Neuron (in vitro differentiated cells): ENCODE measurements at regions not wholly inside any gene's neighbourhood (a gene's known extent, or its start where the extent isn't known, plus 50 kb on each side); places are given as distances from the start of the nearest gene placed in this dataset.

ENCODE experiments used
- H2AFZ ChIP-seq: one replicate; pipeline ENCODE4 v1.6.1; 2013; ENCODE audit warnings: low read depth, mild to moderate bottlenecking, inconsistent platforms, low read length, moderate library complexity
- H3K27me3 ChIP-seq: one replicate; pipeline ENCODE4 v1.6.1; 2013; ENCODE audit warnings: low read length; ENCODE audit not compliant: insufficient read depth
- H3K36me3 ChIP-seq: one replicate; pipeline ENCODE4 v1.6.1; 2013; ENCODE audit warnings: low read length; ENCODE audit not compliant: insufficient read depth
- H3K4me1 ChIP-seq: one replicate; pipeline ENCODE4 v1.6.1; 2013; ENCODE audit warnings: low read length; ENCODE audit not compliant: insufficient read depth
- H3K4me3 ChIP-seq: 2 replicates; pipeline ENCODE4 v1.5.1; 2013; ENCODE audit warnings: mild to moderate bottlenecking, low read length, moderate library complexity
- H3K9me3 ChIP-seq: one replicate; pipeline ENCODE4 v1.6.1; 2013; ENCODE audit warnings: low read length

DNA sequence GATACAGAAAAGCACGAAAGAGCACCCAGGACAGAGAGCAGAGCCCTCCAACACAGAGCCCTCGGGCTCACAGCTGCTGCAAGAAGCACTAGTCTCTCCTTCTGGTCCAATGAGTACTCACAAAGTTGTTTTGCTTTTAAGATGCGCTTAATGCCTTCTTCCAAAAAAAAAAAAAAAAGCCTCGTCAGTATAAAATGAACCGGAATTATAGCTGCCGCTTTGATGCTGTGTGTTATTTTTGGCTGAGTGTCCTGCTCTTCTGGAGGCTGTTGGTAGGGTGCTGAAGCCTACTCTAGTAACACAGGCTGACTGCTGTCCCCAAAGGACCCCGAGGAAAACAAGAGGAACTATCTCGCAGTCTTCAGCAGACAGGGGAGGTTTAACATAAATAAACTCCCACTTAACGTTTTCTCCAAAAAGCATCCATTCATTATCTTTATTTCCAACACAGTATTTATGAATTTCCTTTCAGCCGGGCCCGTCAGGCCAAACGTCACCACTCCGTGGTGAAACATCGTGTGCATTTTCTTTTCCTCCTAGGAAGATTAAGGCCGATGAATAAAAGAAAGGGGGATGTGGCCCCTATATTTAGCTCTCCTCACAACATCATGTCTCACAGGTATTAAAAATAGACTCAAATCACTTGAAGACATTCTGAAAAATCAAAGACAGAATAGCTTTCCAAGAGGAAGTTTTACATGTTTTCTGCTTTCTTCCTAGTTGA is 213.7 kb upstream of the PPARGC1A start:
- Histone ChIP-seq H3K36me3 (no peaks in the 10 kb centered on the region), H3K4me1 (no peaks in the 10 kb centered on the region), H3K27me3 (no peaks in the 10 kb centered on the region), H3K4me3 (no peak overlapping the region), H3K9me3 (no peaks in the 10 kb centered on the region), H2AFZ (no peak overlapping the region)

DNA sequence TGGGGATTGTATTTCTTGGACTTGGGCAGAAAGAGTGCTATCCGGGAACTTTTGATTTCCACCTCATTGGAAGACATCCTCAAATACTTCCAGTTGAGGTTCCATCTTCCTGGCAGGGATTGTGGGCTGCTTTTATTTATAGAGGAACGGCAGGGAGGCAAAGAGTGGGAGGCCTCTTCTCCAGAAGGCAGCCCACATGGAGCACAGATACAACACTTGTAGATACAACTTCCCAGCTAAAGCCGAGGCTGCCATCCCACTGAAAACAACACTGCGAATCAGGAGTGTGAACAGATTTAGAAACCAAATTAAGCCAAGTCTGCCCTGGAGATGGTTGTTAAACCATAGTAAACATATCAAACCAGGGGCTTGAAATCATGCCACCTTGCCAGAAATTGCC is 212.8 kb upstream of the PPARGC1A start:
- Histone ChIP-seq H3K4me1 (no peaks in the 10 kb centered on the region), H3K9me3 (no peaks in the 10 kb centered on the region), H3K27me3 (no peaks in the 10 kb centered on the region), H3K36me3 (no peaks in the 10 kb centered on the region), H3K4me3 (no peak overlapping the region), H2AFZ (no peak overlapping the region)

DNA sequence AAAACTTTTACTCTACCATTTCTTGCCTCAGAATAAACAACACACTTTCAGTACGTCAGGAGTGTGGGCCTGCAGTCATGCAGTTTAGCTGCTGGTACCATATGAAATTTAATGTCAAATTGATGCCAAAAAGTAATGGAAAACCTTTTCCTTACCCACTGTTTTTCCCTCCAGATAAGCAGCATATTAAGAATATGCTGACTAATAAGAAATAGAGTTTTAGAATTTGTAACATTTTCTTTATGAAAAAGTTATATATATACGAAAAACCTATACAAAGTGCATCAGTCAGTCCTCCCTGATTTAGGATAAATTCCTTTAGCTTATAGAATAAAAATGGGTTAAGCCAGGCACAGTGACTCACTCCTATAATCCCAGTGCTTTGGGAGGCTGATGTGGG is 206.8 kb upstream of the PPARGC1A start:
- no peaks in the 10 kb centered on the region for H3K4me1 ChIP-seq
- no peaks in the 10 kb centered on the region for H3K9me3 ChIP-seq
- H3K36me3 ChIP-seq, result no peaks in the 10 kb centered on the region
- no peak overlapping the region for H3K4me3 ChIP-seq
- no peaks in the 10 kb centered on the region for H3K27me3 ChIP-seq
- H2AFZ ChIP-seq, result no peak overlapping the region

DNA sequence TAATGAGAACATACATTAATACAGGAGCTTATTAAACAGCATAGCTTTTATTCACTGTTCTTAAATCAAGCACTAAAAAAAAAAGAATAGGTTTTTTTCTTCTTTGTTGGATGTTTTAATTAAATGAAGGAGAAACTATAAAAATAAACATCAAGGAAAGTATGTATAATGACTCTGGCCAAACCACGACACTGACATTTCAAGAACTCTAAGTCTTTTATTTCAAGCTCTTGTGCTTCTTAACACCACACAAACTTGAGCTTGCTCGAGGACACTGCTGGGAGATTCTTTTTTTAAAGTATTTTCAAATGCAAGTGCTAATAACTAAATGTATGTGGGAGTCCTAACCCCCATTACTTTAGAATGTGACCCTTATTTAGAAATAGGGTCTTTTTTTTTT is 204.9 kb upstream of the PPARGC1A start:
- peaks cover 5% of the 10 kb centered on the region for H3K4me1 ChIP-seq
- no peaks in the 10 kb centered on the region for H3K9me3 ChIP-seq
- H3K4me3 ChIP-seq, result no peak overlapping the region

DNA sequence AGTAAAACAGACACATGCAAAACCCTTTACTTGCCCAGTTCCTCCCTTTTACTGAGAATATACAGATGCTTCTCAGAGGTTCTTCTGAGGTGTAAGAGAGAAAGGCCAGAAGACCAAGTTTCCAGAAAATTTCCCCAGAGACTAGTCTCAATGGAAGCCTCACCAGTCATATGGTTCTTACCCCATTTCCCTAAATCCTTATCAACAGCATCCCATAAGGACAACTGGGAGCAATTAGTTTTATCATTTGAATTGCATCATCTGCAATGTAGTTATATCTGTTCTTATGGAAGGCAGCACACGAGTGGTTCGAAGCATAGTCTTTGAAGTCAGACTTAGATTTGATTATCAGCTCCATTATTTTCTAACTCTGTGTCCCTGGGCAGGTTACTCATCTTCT is 203.6 kb upstream of the PPARGC1A start:
- H3K4me1 ChIP-seq, result peaks cover 6% of the 10 kb centered on the region
- no peaks in the 10 kb centered on the region for H3K36me3 ChIP-seq
- H3K27me3 ChIP-seq, result no peaks in the 10 kb centered on the region
- H3K9me3 ChIP-seq, result no peaks in the 10 kb centered on the region
- H3K4me3 ChIP-seq, result no peak overlapping the region
- H2AFZ ChIP-seq, result no peak overlapping the region

More for the DNA sequence above, 204.9 kb upstream of the PPARGC1A start:
- no peaks in the 10 kb centered on the region for H3K36me3 ChIP-seq
- no peak overlapping the region for H2AFZ ChIP-seq
- H3K27me3 ChIP-seq, result no peaks in the 10 kb centered on the region

DNA sequence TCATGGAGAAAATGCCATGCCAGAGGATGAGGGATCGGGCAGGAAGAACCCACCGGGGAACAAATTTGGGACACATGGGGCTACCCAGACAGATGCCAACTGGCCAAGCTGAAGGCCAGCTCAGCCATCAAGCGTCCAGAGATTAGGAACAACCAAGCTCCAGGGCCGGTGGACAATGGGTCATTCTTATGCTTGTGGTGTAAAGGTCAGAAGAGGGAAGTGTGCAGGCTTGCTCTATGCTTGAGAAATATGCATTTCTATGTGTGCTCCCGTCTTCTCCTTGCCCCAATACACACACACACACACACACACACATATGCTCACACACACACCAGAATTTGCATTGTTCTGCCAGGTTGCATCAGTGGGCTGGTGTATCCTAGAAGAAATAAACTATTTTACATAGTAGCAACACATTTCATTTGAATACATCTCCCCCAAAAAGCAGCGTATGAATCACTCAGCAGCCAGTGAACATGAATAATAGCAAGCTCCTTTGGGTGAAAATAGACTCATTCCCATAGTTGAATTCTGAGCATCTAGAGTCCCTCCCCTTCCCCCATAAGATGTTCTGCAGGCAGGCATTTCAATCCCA is 201.9 kb upstream of the PPARGC1A start:
- no peak overlapping the region for H2AFZ ChIP-seq
- no peaks in the 10 kb centered on the region for H3K9me3 ChIP-seq
- H3K27me3 ChIP-seq, result no peaks in the 10 kb centered on the region
- H3K4me3 ChIP-seq, result no peak overlapping the region
- peaks cover 6% of the 10 kb centered on the region for H3K4me1 ChIP-seq
- no peaks in the 10 kb centered on the region for H3K36me3 ChIP-seq

DNA sequence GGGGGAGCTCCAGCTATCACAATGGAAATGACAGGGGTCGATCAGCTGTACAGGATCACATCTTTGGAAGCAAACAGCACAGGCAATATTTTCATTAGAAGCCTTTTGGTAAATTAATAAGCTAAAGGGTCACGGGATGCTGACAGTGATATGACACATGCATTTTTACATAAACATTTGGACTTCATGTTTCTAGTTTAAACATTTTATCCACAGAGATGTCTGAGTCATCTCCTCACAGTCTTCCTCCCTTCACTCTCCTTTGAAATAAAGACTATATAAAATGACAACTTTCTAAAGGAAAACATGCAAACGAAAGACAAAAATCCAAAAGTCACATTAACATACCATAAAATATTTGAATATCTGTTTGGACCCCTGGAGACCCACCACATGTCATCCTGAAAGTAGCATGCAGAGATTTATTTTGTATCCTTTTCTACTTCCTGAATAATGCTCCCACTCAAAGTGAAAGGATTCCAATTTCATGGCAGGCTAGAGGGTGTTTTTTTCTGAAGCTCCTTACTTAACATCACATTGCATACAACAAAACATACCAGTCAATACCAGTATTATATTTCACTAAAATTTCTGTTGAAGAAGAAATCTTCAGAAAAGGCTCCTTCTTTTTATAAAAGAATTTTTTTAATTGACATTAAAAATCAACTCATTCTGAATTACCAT is 200.1 kb upstream of the PPARGC1A start:
- Histone ChIP-seq H2AFZ (no peak overlapping the region), H3K27me3 (no peaks in the 10 kb centered on the region), H3K9me3 (no peaks in the 10 kb centered on the region), H3K4me1 (peaks cover 6% of the 10 kb centered on the region), H3K36me3 (no peaks in the 10 kb centered on the region), H3K4me3 (no peak overlapping the region)

DNA sequence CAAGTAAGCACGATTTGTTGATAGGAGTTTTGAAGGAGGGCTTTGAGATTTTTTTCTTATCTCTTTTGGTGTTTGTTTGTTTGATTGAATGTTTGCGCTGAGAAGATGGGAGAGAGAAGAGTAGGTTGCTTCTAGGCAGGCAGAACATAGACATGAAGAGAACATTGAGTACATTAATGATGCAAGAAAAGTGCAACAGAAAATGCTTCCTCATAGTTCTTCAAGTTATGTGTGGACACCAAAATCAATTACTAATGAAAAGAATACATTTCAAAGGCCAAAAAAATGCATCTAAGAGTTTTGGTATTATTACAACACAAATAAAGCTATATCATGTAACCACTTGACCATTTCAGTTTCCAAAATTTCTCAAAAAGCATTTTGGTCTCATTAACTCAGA is 191.0 kb upstream of the PPARGC1A start:
- H3K27me3 ChIP-seq, result no peaks in the 10 kb centered on the region
- H3K9me3 ChIP-seq, result no peaks in the 10 kb centered on the region
- H3K4me1 ChIP-seq, result no peaks in the 10 kb centered on the region
- H3K36me3 ChIP-seq, result no peaks in the 10 kb centered on the region
- no peak overlapping the region for H2AFZ ChIP-seq
- H3K4me3 ChIP-seq, result no peak overlapping the region

DNA sequence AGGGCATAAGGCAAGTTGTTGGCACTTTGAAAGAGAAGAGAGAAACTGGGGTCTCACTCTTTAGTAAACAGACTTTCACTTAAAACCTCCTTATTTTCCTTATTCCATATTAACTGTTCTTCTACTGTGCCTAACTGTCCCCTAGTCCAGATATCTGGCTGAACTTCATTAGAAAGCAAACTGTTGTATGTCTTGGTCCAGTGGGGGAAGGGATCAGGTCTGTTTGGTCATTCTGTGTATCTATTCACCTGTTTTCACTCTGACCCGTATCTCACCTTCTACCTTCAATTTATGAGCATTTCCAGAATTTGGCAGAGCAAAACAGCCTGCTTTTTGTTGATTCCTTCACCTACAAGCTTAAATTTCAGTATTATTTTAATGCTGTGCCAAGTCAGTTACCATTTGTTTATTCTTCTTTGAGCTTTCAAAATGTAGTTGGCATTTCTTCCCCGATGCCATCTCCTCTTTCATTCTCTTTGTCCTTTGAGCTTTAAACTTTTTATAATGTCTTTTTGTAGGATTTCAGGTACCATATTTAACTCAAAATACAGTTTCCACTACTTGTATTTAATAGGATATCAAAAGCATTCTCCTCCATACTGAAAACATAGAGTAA is 188.6 kb upstream of the PPARGC1A start:
- no peaks in the 10 kb centered on the region for H3K4me1 ChIP-seq
- H3K27me3 ChIP-seq, result no peaks in the 10 kb centered on the region
- no peaks in the 10 kb centered on the region for H3K36me3 ChIP-seq
- H3K9me3 ChIP-seq, result no peaks in the 10 kb centered on the region
- no peak overlapping the region for H2AFZ ChIP-seq
- H3K4me3 ChIP-seq, result no peak overlapping the region

DNA sequence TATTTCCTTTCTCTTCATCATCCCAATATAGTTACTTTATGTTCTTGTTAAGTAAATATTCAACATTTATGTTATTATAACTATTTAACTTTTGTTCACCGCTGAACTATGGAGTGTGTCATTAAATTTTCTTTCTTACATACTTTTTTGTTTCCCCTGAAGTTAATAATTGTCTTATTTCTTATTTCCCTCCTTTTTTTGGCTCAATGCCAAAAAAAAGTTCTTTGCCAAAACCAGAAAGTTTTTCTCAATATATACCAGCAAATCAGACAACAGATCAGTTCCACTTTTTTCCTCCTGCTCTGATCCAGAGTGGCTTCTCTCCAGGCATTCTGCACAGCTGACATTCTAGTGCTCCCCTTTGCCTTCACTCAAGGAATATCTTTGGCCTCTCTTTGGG is 187.0 kb upstream of the PPARGC1A start:
- H3K9me3 ChIP-seq, result no peaks in the 10 kb centered on the region
- no peaks in the 10 kb centered on the region for H3K4me1 ChIP-seq
- H3K4me3 ChIP-seq, result no peak overlapping the region
- no peak overlapping the region for H2AFZ ChIP-seq
- no peaks in the 10 kb centered on the region for H3K36me3 ChIP-seq
- no peaks in the 10 kb centered on the region for H3K27me3 ChIP-seq

DNA sequence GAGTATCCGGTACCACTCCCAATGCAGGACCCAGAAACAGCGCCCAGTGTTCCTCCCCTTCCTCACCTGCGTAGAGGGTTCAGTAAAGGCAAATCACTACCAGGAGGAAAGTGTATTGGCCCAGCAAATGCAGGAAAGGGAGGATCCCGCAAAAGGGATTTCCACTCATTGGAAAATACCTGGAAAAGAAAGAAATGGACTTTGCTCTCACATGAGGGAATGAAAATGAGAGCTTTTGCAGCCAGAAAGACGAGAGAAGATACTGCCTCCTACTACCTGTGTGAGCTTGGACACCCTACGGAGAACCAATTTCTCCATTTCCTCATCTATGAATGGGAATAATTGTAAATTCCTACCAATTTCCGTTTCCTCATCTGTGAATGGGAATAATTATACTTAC is 184.1 kb upstream of the PPARGC1A start:
- H3K9me3 ChIP-seq, result no peaks in the 10 kb centered on the region
- H2AFZ ChIP-seq, result no peak overlapping the region
- H3K4me1 ChIP-seq, result no peaks in the 10 kb centered on the region
- no peaks in the 10 kb centered on the region for H3K36me3 ChIP-seq
- no peak overlapping the region for H3K4me3 ChIP-seq
- no peaks in the 10 kb centered on the region for H3K27me3 ChIP-seq

DNA sequence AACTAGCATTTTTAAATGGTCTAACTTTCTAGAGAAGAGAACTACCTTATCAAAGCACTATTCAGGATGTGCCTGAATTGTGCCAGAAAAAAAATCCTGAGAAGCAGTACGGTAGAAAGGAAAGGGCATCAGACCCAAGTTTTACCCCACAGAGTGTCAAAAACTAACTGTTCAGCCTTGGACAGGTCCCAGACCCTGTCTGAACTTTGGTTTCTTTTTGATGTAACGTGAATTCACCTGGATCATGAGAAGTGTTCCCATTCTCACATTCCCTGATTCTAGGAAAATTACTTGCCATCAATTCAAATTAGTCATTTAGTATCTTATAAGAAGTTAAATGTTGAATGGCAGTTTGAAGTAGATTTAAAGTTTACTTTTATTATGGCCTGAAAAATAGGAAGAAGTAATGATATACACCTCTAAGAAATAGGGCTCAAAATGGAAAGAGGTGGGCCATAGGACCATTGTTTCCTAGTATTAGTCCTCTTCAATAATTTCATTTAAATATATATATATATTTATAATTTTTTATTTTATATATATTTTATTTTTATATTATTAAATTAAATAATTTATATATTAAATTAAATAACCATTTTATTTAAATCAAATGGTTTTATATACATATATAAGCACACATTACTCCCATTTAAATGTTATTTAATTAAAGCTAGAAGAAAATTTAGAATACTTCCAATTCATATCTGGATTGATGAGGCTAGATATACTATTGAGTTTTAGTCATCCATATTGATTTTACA is 181.9 kb upstream of the PPARGC1A start:
- Histone ChIP-seq H3K27me3 (no peaks in the 10 kb centered on the region), H3K4me3 (no peak overlapping the region)

DNA sequence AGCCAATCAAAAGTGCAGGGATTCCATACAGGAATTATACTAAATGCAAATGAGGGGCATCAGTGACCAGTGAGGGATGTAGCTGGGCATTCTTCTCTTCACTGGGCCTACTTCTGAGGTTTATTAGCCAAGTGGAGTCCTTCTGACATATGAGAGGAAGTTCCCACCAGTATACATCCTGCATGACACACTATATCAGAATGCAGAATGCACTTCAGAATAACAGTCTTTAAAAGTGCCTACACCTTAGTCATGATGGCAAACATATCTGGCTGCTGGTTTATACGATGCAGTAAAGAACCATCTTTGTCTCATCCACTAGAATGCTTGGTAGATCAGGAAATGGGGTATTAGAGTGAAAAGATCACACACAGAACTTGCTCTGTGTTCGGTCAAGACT is 180.3 kb upstream of the PPARGC1A start:
- H3K36me3 ChIP-seq, result no peaks in the 10 kb centered on the region
- no peaks in the 10 kb centered on the region for H3K27me3 ChIP-seq
- no peaks in the 10 kb centered on the region for H3K4me1 ChIP-seq
- no peaks in the 10 kb centered on the region for H3K9me3 ChIP-seq
- H3K4me3 ChIP-seq, result no peak overlapping the region
- H2AFZ ChIP-seq, result no peak overlapping the region

More for the DNA sequence above, 181.9 kb upstream of the PPARGC1A start:
- Histone ChIP-seq H3K9me3 (no peaks in the 10 kb centered on the region), H2AFZ (no peak overlapping the region), H3K4me1 (no peaks in the 10 kb centered on the region), H3K36me3 (no peaks in the 10 kb centered on the region)
